ENCODE measurements at regions not wholly inside any gene's neighbourhood (a gene's known extent, or its start where the extent isn't known, plus 50 kb on each side); places are given as distances from the start of the nearest gene placed in this dataset.
A peak's percentile ranks its signal among the peaks of the same experiment; 100 is the strongest.

DNA sequence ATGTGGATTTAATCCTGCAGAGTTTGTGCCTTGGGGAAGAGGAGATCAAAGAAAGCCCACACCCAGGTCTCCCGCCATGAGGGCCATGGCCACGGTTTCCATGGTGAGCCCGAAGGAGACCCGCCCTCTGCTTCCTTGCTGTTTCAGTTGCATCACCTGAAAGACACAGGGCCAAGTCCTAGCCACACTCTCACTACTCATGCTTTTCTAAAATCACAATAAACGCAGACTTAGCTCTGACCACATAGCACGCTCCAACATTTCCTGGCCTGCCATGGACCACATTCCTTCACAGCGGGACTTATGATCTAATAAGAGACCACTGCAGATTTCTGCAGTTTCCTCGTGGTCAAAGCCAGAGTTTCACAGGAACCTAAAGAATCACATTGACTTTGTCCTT lies 426.0 kb upstream of the NR3C2 start:
- Histone ChIP-seq H3K9me3 (ENCODE audit: insufficient read depth in 2 of 2, low read depth in 1 of 2, low read length in 1 of 2) (no peaks in the 10 kb centered on the region), H4K8ac (ENCODE audit: extremely low read depth, insufficient read depth, low read length) (no peak overlapping the region), H3K14ac (ENCODE audit: insufficient read length) (no peak overlapping the region), H3K27ac (ENCODE audit: low read depth, low read length) (no peak overlapping the region), H3K18ac (ENCODE audit: extremely low read depth, low read length) (no peak overlapping the region), H3K4ac (replicated peaks; ENCODE audit: insufficient read length, low read depth, low read length) (no peak overlapping the region), H3K56ac (replicated peaks; ENCODE audit: insufficient read length, low read depth, low read length) (no peak overlapping the region), H2BK5ac (ENCODE audit: low read depth, low read length) (no peak overlapping the region), H4K20me1 (replicated peaks in 1 of 2; ENCODE audit: control insufficient read depth in 1 of 2, insufficient read depth in 2 of 2, low read length in 2 of 2) (no peaks in the 10 kb centered on the region), H4K5ac (ENCODE audit: insufficient read length, low read depth, low read length) (no peak overlapping the region), H3K4me1 (replicated peaks in 1 of 4; ENCODE audit: control insufficient read depth in 3 of 4, insufficient read depth in 4 of 4, low read length in 3 of 4) (no peaks in the 10 kb centered on the region), H3K4me2 (ENCODE audit: insufficient read depth in 1 of 2, low read depth in 2 of 2, low read length in 2 of 2) (no peak overlapping the region), H2AFZ (ENCODE audit: low read length) (0 out of 2 replicates have a peak overlapping the region, but pooled peaks have one; percentile 24), H2AK5ac (ENCODE audit: low read depth, low read length) (no peak overlapping the region), H2BK15ac (ENCODE audit: low read length) (no peak overlapping the region), H3K9ac (replicated peaks in 1 of 4; ENCODE audit: extremely low read depth in 1 of 4, low read depth in 3 of 4, low read length in 3 of 4) (no peak overlapping the region), H3K27me3 (replicated peaks in 1 of 4; ENCODE audit: control insufficient read depth in 3 of 4, extremely low read depth in 1 of 4, insufficient read depth in 3 of 4, low read length in 3 of 4) (no peaks in the 10 kb centered on the region), H2BK20ac (ENCODE audit: low read length) (no peak overlapping the region), H2BK12ac (ENCODE audit: low read depth, low read length) (no peak overlapping the region), H3K23me2 (ENCODE audit: low read depth, low read length) (no peaks in the 10 kb centered on the region), H3K23ac (ENCODE audit: insufficient read length) (no peak overlapping the region), H2BK120ac (replicated peaks; ENCODE audit: low read depth, low read length) (no peak overlapping the region), H3K36me3 (ENCODE audit: control insufficient read depth in 2 of 4, insufficient read depth in 4 of 4, low read length in 3 of 4) (no peaks in the 10 kb centered on the region), H3K4me3 (ENCODE audit: extremely low read depth in 1 of 4, insufficient read depth in 2 of 4, low read depth in 3 of 4, low read length in 4 of 4) (no peak overlapping the region), H4K91ac (replicated peaks; ENCODE audit: insufficient read length, low read length) (no peak overlapping the region), H3K79me1 (ENCODE audit: low read depth, low read length) (no peaks in the 10 kb centered on the region), H3K79me2 (ENCODE audit: control insufficient read depth in 1 of 2, insufficient read depth in 2 of 2, low read length in 2 of 2) (no peaks in the 10 kb centered on the region)
- DNase-seq (ENCODE audit: low read depth in 1 of 2, low spot score in 2 of 2) = no peak
- FAIRE-seq = no peak
- ChIA-PET CTCF (ENCODE audit: partially characterized antibody) (no interaction called here), POLR2A (ENCODE audit: partially characterized antibody) (no interaction called here)
- 93% methylated on average over 8 of the region's 8 CpGs; no CpG with 5 or more reads in 1 of the 2 experiments for WGBS, 2 experiments (ENCODE audit: extremely low coverage in 1 of 2, insufficient coverage in 1 of 2, insufficient read length in 1 of 2, insufficient replicate concordance in 2 of 2, low coverage in 1 of 2, low lambda C conversion rate in 2 of 2, missing lambda C conversion rate in 1 of 2)
- TF ChIP-seq CHD1 (IDR thresholded peaks at IDR 0.05; ENCODE audit: low read depth, low read length) (no peak), CREB1 (IDR thresholded peaks at IDR 0.05) (no peak), RAD21 (IDR thresholded peaks at IDR 0.05 in 1 of 2, conservative IDR thresholded peaks at IDR 0.05 in 1 of 2; ENCODE audit: low read depth in 2 of 2, low read length in 2 of 2) (no peak), EP300 (IDR thresholded peaks at IDR 0.05; ENCODE audit: borderline replicate concordance in 1 of 2, low read depth in 2 of 2, low read length in 2 of 2) (no peak), RXRA (IDR thresholded peaks at IDR 0.05; ENCODE audit: insufficient read depth, low read depth, low read length) (no peak), POLR2A (IDR thresholded peaks at IDR 0.05; ENCODE audit: control extremely low read depth in 1 of 2, low read depth in 2 of 2, low read length in 2 of 2) (no peak), GTF2F1 (IDR thresholded peaks at IDR 0.05; ENCODE audit: borderline replicate concordance, low read depth, low read length) (no peak), RNF2 (IDR thresholded peaks at IDR 0.05; ENCODE audit: borderline replicate concordance, low read depth, low read length, missing control alignments, poor library complexity, severe bottlenecking) (no peak)
- TF ChIP-seq, protein P1, sequence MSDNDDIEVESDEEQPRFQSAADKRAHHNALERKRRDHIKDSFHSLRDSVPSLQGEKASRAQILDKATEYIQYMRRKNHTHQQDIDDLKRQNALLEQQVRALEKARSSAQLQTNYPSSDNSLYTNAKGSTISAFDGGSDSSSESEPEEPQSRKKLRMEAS (IDR thresholded peaks at IDR 0.05) = no peak

Measured in H1 (cell line).